ENCODE measurements at regions not wholly inside any gene's neighbourhood (a gene's known extent, or its start where the extent isn't known, plus 50 kb on each side); places are given as distances from the start of the nearest gene placed in this dataset.
A peak's percentile ranks its signal among the peaks of the same experiment; 100 is the strongest.
"Not testable (repeated sequence)": the region's sequence is repeated elsewhere in the genome, so short reads cannot be mapped to it uniquely, and the experiment has no call there.

DNA sequence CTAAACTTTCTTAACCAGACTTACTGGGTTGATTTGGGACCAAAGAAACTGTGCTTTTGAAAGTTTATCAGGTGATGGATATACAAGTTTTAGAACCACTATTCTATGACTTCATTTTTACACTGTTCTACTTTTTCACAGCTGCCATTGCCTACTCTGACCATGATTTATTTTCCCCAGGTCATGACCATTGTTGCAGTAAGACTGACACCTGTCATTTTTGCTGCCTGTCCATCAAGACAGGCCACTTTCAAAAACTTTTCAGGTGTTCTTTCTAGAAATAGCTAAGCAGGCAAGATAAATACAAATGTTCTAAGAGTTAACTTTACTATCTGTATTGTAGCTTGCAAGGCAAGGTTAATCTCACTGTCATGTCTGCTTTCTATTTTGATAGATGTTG is 147.9 kb upstream of the SEMA3C start:
- DNase-seq, result no peak
- no peak overlapping the region for H3K27ac ChIP-seq

DNA sequence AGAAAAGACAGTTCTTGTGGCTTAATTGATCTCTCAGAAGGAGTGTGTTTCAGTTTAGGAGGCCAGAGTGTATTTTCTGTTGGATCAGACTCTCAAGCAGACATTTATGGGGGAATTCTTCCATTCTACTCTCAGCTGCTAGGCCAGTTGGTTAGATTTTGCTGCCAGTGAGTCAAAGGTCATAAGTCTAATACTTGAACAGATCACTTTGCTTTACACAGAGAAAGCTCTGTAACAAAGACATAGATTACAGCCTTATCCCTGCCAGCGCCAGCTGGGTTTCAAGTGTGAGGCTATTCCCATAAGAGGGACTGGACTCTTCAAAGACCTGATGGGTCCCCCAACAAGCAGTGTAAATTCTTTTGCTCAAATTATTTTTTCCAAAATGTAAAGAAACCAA is 145.6 kb upstream of the SEMA3C start:
- WGBS, 2 donors, result 32 to 62% methylated on average over 1 of the region's 1 CpG
- Histone ChIP-seq H3K4me1 (peaks cover 0 to 33% (median 14%) of the 10 kb centered on the region in 4 donors), H3K27me3 (no peaks in the 10 kb centered on the region), H3K9me3 (no peaks in the 10 kb centered on the region), H3K36me3 (no peaks in the 10 kb centered on the region), H3K4me3 (no peak overlapping the region), H3K27ac (peak overlapping the region in 3 of 4 donors; percentile 30 to 40 (median 30))
- no peak for DNase-seq
- TF ChIP-seq POLR2AphosphoS5 (IDR thresholded peaks at IDR 0.05) (no peak), EP300 (IDR thresholded peaks at IDR 0.05) (no peak), POLR2A (IDR thresholded peaks at IDR 0.05) (no peak)
- TF ChIP-seq, protein P1, sequence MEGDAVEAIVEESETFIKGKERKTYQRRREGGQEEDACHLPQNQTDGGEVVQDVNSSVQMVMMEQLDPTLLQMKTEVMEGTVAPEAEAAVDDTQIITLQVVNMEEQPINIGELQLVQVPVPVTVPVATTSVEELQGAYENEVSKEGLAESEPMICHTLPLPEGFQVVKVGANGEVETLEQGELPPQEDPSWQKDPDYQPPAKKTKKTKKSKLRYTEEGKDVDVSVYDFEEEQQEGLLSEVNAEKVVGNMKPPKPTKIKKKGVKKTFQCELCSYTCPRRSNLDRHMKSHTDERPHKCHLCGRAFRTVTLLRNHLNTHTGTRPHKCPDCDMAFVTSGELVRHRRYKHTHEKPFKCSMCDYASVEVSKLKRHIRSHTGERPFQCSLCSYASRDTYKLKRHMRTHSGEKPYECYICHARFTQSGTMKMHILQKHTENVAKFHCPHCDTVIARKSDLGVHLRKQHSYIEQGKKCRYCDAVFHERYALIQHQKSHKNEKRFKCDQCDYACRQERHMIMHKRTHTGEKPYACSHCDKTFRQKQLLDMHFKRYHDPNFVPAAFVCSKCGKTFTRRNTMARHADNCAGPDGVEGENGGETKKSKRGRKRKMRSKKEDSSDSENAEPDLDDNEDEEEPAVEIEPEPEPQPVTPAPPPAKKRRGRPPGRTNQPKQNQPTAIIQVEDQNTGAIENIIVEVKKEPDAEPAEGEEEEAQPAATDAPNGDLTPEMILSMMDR (IDR thresholded peaks at IDR 0.05), result no peak
- intact Hi-C loops (cut with DNase I), result no loop called here

More for the DNA sequence above, 147.9 kb upstream of the SEMA3C start:
- peaks cover 0 to 33% (median 14%) of the 10 kb centered on the region in 4 donors for H3K4me1 ChIP-seq
- TF ChIP-seq EP300 (IDR thresholded peaks at IDR 0.05) (no peak), POLR2AphosphoS5 (IDR thresholded peaks at IDR 0.05) (no peak), POLR2A (IDR thresholded peaks at IDR 0.05) (no peak)
- TF ChIP-seq, protein P1 (IDR thresholded peaks at IDR 0.05), result no peak
- H3K4me3 ChIP-seq, result no peak overlapping the region
- intact Hi-C loops (cut with DNase I), result no loop called here
- H3K27me3 ChIP-seq, result no peaks in the 10 kb centered on the region
- H3K36me3 ChIP-seq, result no peaks in the 10 kb centered on the region
- no peaks in the 10 kb centered on the region for H3K9me3 ChIP-seq

DNA sequence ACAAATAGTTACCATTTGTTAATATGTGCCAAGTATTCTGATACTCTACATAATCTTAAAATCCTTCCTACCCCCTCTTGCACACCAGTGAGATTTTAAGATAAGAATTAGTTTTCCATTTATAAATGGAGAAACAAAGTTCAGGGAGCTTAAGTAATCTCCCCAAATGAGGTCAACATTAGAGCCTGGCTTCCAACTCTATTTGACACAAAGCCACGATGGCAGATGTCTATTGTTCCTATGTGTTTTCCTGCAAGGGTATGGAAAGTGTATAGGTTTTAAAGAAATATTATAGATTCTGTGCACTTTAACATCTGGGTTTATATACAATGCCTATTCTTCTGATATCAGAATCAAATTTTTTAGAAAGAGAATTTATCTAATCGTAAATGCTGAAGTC is 143.9 kb upstream of the SEMA3C start:
- no peaks in the 10 kb centered on the region for H3K9me3 ChIP-seq
- H3K27me3 ChIP-seq, result no peaks in the 10 kb centered on the region
- intact Hi-C loops (cut with DNase I), result no loop called here
- no peak overlapping the region for H3K4me3 ChIP-seq
- no peaks in the 10 kb centered on the region for H3K36me3 ChIP-seq
- TF ChIP-seq POLR2A (IDR thresholded peaks at IDR 0.05) (no peak), EP300 (IDR thresholded peaks at IDR 0.05) (no peak), POLR2AphosphoS5 (IDR thresholded peaks at IDR 0.05) (no peak)
- TF ChIP-seq, protein P1 (IDR thresholded peaks at IDR 0.05), result no peak
- 79 to 87% methylated on average over 2 of the region's 2 CpGs for WGBS, 2 donors
- no peak overlapping the region for H3K27ac ChIP-seq
- no peak for DNase-seq
- peaks cover 0 to 33% (median 14%) of the 10 kb centered on the region in 4 donors for H3K4me1 ChIP-seq

DNA sequence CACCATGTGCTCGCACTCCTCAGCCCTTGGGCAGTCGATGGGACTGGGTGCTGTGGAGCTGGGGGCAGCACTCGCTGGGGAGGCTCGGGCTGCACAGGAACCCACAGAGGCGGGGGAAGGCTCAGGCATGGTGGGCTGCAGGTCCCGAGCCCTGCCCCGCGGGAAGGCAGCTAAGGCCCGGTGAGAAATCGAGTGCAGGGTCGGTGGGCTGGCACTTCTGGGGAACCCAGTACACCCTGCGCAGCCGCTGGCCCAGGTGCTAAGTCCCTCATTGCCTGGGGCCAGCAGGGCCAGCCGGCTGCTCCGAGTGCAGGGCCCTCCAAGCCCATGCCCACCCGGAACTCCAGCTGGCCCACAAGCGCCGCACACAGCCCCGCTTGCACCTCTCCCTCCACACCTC is 138.6 kb upstream of the SEMA3C start:
- H3K27me3 ChIP-seq; DNase-seq; H3K9me3 ChIP-seq; H3K36me3 ChIP-seq; intact Hi-C loops (cut with DNase I); H3K4me3 ChIP-seq; H3K4me1 ChIP-seq; H3K27ac ChIP-seq: not testable (repeated sequence)
- 93 to 97% methylated on average over 19 of the region's 19 CpGs for WGBS, 2 donors

DNA sequence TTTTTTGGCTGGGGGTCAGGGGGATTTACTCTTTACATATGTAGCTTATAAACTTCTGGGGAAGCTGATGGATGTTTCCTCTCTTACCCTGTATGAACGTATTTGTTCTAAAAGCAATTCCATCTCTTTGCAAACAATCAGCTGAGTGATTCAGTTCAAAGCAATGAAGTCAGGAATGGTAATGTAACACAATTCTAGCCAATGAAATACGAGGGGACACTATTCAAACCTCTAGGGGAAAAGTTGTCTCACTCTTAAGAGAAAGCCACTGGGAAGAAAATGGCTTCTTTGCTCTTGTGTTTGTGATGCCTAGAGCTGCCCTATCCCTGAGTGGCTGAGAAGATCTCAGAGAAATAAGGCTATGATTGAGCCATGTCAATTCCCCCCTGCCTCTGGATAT is 134.8 kb upstream of the SEMA3C start:
- TF ChIP-seq EP300 (IDR thresholded peaks at IDR 0.05), result no peak
- no peak for TF ChIP-seq POLR2AphosphoS5 (IDR thresholded peaks at IDR 0.05)
- TF ChIP-seq, protein P1 (IDR thresholded peaks at IDR 0.05), result no peak
- TF ChIP-seq POLR2A (IDR thresholded peaks at IDR 0.05), result no peak
- no peak for DNase-seq
- no peaks in the 10 kb centered on the region for H3K36me3 ChIP-seq
- intact Hi-C loops (cut with DNase I), result no loop called here
- no peak overlapping the region for H3K27ac ChIP-seq
- H3K9me3 ChIP-seq, result no peaks in the 10 kb centered on the region
- H3K27me3 ChIP-seq, result no peaks in the 10 kb centered on the region
- H3K4me1 ChIP-seq, result no peaks in the 10 kb centered on the region
- H3K4me3 ChIP-seq, result no peak overlapping the region
- WGBS, 2 donors, result 54 to 70% methylated on average over 2 of the region's 2 CpGs

Measured in sigmoid colon (tissue), 6 donors.